HG02981 (cell line): ENCODE measurements at regions not wholly inside any gene's neighbourhood (a gene's known extent, or its start where the extent isn't known, plus 50 kb on each side); places are given as distances from the start of the nearest gene placed in this dataset.
"Not testable (repeated sequence)": the region's sequence is repeated elsewhere in the genome, so short reads cannot be mapped to it uniquely, and the experiment has no call there.

ENCODE experiments used
- ATAC-seq: cut with Tn5 transposase; IDR thresholded peaks from one replicate; pipeline ENCODE4 v1.9.1; 2021; ENCODE audit warnings: mild to moderate bottlenecking, moderate library complexity; ENCODE audit not compliant: unreplicated experiment

- ATAC-seq = no peak
Observed at GRCh38 chr3:182323126-182323700, 470.1 kb upstream of the ATP11B start.

DNA sequence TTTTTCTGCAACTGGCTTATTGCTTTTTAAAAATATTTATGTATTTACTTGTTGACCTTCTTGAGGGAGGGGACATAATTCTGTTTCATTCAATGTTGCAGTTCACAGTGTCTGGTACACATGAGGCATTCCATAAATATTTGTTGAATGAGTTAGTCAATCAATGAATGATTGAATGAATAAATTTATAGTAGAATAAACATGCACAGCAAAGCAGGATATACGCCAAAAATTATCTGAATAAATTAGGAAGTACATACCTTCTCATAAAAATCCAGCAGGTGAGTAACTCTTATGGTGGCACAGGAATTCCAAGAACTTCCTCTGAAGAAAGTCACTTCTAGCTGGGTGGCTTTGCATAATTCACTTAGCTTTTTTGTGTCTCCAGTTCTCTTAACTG, 469.4 kb upstream of the ATP11B start:
- ATAC-seq = no peak

- ATAC-seq = peak; percentile 83
Observed at GRCh38 chr3:182325213-182325950, 467.9 kb upstream of the ATP11B start.

DNA sequence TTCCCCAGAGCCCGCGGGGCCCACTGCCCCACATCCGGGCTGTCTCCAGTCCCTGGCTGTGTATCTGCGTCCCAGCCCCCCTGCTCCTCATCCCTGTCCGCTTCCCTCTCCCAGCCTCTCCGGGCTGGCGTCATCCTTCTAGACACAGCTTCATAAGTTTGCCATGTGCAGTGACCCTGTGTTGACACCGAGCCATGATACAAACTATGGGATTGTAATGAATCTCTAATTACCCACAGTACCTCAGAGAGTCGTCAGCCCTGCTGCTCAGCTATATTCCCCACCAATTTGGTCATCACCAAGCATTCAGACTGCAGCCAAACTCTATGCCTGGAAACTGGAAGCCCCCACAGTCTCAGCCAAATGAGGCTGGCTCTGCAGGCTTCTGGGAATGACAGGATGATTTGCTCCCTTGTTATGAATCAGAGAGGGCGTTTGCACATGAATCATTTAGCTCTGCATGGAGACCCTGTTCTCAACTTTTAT, 466.1 kb upstream of the ATP11B start:
- no peak for ATAC-seq

DNA sequence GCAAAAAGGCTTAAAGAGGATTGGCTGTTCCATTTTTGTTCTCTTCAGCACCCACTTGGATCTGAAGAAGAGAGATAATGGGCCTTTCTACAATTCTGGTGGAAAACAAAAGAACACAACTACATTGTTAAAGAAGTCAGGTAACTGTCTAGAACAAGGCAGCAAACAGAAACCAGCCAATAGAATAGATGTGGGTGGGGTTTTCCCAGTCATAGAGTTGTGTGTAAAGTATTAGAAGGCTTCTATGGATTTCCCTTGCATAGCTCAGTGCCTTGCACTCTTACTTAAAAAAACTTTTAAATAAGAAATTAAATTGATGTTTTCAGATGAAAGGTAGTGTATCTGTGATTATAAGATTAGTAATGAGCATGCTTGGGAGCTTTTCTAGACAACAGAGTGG, 462.7 kb upstream of the ATP11B start:
- no peak for ATAC-seq

GRCh38 chr3:182331341-182331740, 462.0 kb upstream of the ATP11B start:
- ATAC-seq = no peak

GRCh38 chr3:182342252-182342651, 451.1 kb upstream of the ATP11B start:
- no peak for ATAC-seq

- ATAC-seq = not testable (repeated sequence)
Observed at GRCh38 chr3:182344026-182344425, 449.3 kb upstream of the ATP11B start.

GRCh38 chr3:182349051-182349450, 444.3 kb upstream of the ATP11B start:
- no peak for ATAC-seq

GRCh38 chr3:182349951-182350517, 443.3 kb upstream of the ATP11B start:
- ATAC-seq = no peak

DNA sequence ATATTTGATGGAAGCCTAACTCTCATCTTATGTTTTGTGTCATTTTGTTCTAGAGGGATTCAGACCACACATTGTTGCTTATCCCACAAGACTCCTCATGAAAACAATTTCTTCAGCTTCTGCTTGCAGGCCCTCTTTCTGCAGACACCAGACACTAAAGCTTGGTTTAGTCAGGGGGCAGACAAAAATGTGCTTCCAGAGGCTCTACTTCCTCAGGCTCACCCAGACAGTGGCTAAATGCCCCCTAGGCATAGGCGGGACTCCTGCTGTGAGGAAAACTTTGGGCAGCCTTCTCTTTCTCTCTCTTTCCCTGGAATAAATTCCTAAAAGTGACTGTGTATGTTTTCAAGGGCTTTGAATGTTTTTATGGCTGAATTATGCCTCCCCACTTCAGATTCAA, 435.4 kb upstream of the ATP11B start:
- ATAC-seq = no peak

GRCh38 chr3:182364323-182364722, 429.0 kb upstream of the ATP11B start:
- ATAC-seq = no peak

GRCh38 chr3:182364723-182365650, 428.3 kb upstream of the ATP11B start:
- no peak for ATAC-seq

DNA sequence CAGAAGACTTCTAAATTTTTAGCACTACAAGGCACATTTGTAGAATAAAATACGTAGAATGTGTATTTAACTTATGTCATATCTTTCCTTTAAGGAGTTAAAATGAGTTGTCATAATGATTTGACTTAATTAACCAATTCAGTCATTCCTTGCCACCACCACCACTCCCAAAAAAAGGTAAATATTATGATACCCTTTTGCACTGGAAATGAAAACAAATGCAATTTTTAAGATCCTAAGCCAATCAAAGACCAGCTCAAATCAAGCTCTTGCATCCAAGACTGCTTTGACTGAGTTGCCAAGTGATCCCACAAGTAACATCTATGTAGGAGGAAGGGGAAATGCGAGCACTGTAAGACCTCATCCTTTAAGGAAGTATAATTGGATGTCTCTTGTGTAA, 426.6 kb upstream of the ATP11B start:
- no peak for ATAC-seq

- ATAC-seq = no peak
Observed at GRCh38 chr3:182369861-182370260, 423.4 kb upstream of the ATP11B start.

DNA sequence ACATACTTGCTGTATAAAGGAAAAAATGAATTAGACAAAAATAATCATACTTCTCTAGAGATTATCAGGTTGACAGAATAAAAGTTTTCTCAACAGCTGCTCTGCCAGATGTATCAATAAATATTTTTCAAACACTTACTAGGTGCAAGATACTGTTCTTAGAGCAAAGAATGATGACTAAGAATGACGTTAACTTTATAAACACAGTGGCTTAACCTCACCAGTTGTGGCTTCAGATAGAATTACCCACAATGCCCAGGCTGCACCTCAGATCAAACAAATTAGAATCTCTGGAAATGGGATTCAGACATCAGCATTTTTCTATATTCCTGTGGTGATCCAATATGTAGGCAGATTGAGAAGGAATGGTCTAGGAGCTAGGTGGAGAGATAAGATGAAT, 422.4 kb upstream of the ATP11B start:
- ATAC-seq = no peak

DNA sequence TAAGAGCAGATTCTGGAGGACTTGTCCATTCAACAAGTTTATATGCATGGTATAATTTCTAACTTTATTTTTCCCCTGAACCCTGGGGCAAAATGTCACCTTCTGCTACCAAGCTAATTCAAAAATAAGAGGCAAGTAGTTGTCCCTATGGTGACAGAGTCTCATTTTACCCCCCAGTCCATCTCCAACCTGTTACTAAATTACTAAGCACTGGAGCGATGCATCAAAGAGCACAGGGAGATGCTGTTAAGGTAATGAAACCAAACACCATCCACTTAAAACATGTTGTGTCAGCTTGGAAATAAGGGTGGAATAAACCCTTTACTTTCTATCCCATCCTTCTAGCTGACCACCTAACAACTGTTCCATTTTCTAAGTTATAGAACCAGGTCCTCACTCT, 417.4 kb upstream of the ATP11B start:
- no peak for ATAC-seq

DNA sequence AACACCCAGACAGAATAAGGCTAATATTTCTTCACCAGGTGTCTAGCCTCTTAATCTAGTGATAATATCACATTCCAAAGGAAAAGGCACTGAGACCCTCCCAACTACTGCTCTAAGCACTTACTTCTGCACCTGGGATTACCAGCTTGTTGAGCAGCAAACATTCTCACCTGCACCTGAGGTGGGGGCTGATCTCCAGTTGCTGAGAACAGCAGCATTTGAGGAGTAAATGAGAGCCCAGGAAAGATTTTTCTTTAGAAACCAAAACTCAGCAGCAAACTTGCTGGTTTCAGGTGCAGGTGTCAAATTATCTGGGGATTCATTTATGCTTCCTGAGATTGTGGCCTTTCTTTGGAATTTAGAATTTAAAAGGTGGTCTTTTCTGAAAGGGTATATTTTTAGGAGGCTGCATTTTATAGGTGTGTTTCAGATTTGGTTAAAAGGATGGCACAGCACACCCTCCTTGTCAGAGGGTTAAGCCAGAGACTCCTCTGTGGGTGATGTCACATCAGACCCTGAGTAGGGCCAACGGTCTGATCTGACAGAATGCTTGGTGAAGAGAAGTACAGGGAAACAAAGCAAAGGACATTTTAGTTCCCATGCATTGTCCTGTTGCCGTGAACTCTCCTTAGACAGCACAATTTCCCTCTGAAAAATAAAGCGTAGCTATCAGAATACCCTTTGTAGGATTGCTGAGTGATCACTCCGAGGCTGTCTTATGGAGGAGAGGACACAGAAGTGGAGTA, 411.0 kb upstream of the ATP11B start:
- no peak for ATAC-seq

- ATAC-seq = no peak
Observed at GRCh38 chr3:182384221-182384620, 409.1 kb upstream of the ATP11B start.

GRCh38 chr3:182385356-182385755, 407.9 kb upstream of the ATP11B start:
- ATAC-seq = no peak

- no peak for ATAC-seq
Observed at GRCh38 chr3:182388506-182388905, 404.8 kb upstream of the ATP11B start.
